Endodermal cell (in vitro differentiated cells): ENCODE measurements at regions not wholly inside any gene's neighbourhood (a gene's known extent, or its start where the extent isn't known, plus 50 kb on each side); places are given as distances from the start of the nearest gene placed in this dataset.

Source experiments
- DNase-seq: peaks from one replicate; pipeline ENCODE4 v3.0.0-alpha.2; 2017
- H3K27ac ChIP-seq: 2 replicates; pipeline ENCODE4 v1.5.1; 2013; ENCODE audit warnings: mild to moderate bottlenecking, low read depth, low read length, moderate library complexity
- H3K27me3 ChIP-seq: 2 replicates; pipeline ENCODE4 v1.6.1; 2013; ENCODE audit warnings: mild to moderate bottlenecking, low read length, moderate library complexity; ENCODE audit not compliant: insufficient read depth, control insufficient read depth, poor library complexity, severe bottlenecking
- H3K36me3 ChIP-seq: 2 replicates; pipeline ENCODE4 v1.7.0; 2013; ENCODE audit warnings: mild to moderate bottlenecking, low read length, moderate library complexity; ENCODE audit not compliant: control insufficient read depth, insufficient read depth
- H3K4me1 ChIP-seq: one replicate; pipeline ENCODE4 v1.7.0; 2013; ENCODE audit warnings: low read length; ENCODE audit not compliant: control insufficient read depth, insufficient read depth
- H3K4me3 ChIP-seq: 2 replicates; pipeline ENCODE4 v1.5.1; 2013; ENCODE audit warnings: mild to moderate bottlenecking, low read length, moderate library complexity
- H3K9ac ChIP-seq: 2 replicates; pipeline ENCODE4 v1.6.1; 2013; ENCODE audit warnings: mild to moderate bottlenecking, low read length, moderate library complexity; ENCODE audit not compliant: poor library complexity, severe bottlenecking; ENCODE audit errors: extremely low read depth
- H3K9me3 ChIP-seq: 2 replicates; pipeline ENCODE4 v1.6.1; 2013; ENCODE audit warnings: mild to moderate bottlenecking, low read length, moderate library complexity; ENCODE audit not compliant: control insufficient read depth
- H3K27ac Mint-ChIP-seq: 2 replicates; pipeline ENCODE4 v1.8.0; 2020; ENCODE audit warnings: mixed read lengths
- H3K27me3 Mint-ChIP-seq: 2 replicates; pipeline ENCODE4 v1.8.0; 2021; ENCODE audit warnings: mild to moderate bottlenecking, mixed read lengths; ENCODE audit not compliant: insufficient read depth
- H3K36me3 Mint-ChIP-seq: 2 replicates; pipeline ENCODE4 v1.8.0; 2020; ENCODE audit warnings: low read depth, mixed read lengths
- H3K4me1 Mint-ChIP-seq: 2 replicates; pipeline ENCODE4 v1.8.0; 2020; ENCODE audit warnings: mixed read lengths
- H3K4me3 Mint-ChIP-seq: 2 replicates; pipeline ENCODE4 v1.8.0; 2020; ENCODE audit warnings: mild to moderate bottlenecking, moderate library complexity, mixed read lengths
- H3K9me3 Mint-ChIP-seq: 2 replicates; pipeline ENCODE4 v1.8.0; 2020; ENCODE audit warnings: mild to moderate bottlenecking, mixed read lengths
- CTCF ChIP-seq: fragments of 200-600 bp; sonication (generic); conservative IDR thresholded peaks from 2 replicates; pipeline ENCODE4 v1.5.0; 2021; ENCODE audit warnings: antibody characterized with exemption, mild to moderate bottlenecking
- WGBS, 2 experiments: methylation state at CpG; one replicate each; pipeline versions ENCODE4 v1.1.5 to v1.1.7; 2013; ENCODE audit warnings: missing lambda C conversion rate in 2 of 2, mixed read lengths in 1 of 2; ENCODE audit not compliant: insufficient coverage in 1 of 2, insufficient read length in 1 of 2; 5-methylcytosine and 5-hydroxymethylcytosine counted together

DNA sequence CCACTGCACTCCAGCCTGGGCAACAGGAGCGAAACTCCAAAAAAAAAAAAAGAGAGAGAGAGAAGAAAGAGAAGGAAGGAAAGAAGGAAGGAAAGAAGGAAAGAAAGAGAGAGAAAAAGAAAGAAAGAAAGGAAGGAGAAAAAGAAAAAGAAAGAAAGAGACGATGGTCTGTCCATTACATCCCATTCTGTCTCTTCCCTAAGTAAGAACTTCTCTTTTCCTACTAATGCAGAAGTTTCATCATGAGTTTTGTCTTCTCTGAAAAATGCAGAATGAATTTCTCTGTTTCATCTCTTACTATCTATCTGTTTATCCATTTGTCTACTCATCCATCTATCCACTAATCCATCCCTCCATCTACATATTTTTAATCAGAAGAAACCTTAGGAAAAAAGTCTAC, 94.9 kb upstream of the MED13 start:
- Histone ChIP-seq H3K9ac (no peak overlapping the region), H3K27me3 (no peaks in the 10 kb centered on the region), H3K27ac (no peak overlapping the region), H3K4me1 (no peaks in the 10 kb centered on the region), H3K4me3 (no peak overlapping the region), H3K36me3 (no peaks in the 10 kb centered on the region), H3K9me3 (no peaks in the 10 kb centered on the region)
- H3K27me3 Mint-ChIP-seq: peaks cover 3% of the 10 kb centered on the region
- H3K4me3 Mint-ChIP-seq: no peak overlapping the region
- no peak for TF ChIP-seq CTCF
- WGBS, 2 experiments: 85 to 100% methylated on average over 1 to 2 of the region's 2 CpGs
- H3K4me1 Mint-ChIP-seq: no peaks in the 10 kb centered on the region
- no peak for DNase-seq
- H3K9me3 Mint-ChIP-seq: no peaks in the 10 kb centered on the region
- H3K27ac Mint-ChIP-seq: no peak overlapping the region
- no peaks in the 10 kb centered on the region for H3K36me3 Mint-ChIP-seq

DNA sequence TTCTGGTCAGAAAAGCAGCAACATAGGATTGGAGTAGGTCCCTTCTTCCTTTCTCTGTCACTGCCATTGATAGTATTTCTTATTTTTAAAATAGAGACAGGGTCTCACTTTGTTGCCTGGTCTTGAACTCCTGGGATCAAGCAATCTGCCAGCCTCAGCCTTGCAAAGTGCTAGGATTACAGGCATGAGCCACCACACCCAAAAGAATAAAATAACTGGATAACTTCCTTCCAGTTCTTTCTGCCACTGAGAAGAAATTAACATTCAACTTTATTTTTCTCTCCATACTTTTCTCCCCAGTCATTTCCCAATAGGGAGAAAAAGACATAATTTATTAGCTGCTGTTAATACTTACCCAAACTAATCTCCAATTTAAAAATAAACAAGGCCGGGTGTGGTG, 91.9 kb upstream of the MED13 start:
- WGBS, 2 experiments: 89 to 100% methylated on average over 1 of the region's 1 CpG
- H3K4me1 ChIP-seq: no peaks in the 10 kb centered on the region
- H3K27me3 Mint-ChIP-seq: peaks cover 1% of the 10 kb centered on the region

DNA sequence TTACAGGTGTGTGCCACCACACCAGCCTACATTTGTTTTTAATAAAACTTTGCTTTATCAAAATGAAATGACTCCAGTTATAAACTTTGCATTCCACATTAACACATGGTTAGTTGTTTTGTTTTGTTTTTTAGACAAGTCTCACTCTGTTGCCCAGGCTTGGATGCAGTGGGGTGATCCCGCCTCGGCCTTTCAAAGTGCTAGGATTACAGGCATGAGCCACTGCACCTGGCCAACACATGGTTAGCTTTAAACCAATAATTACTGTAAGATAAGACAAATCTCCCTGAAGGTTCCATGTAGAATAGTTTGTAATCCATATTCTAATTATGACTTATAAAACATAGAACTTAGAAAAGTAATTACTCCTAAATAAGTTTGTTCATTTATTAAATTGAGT, 89.8 kb upstream of the MED13 start:
- DNase-seq: no peak
- Histone ChIP-seq H3K4me1 (no peaks in the 10 kb centered on the region), H3K9me3 (no peaks in the 10 kb centered on the region), H3K36me3 (no peaks in the 10 kb centered on the region), H3K4me3 (no peak overlapping the region), H3K27ac (no peak overlapping the region), H3K27me3 (no peaks in the 10 kb centered on the region), H3K9ac (no peak overlapping the region)
- Mint-ChIP-seq H3K36me3 (no peaks in the 10 kb centered on the region), H3K9me3 (no peaks in the 10 kb centered on the region), H3K27me3 (peaks cover 1% of the 10 kb centered on the region), H3K4me3 (no peak overlapping the region), H3K27ac (no peak overlapping the region), H3K4me1 (no peaks in the 10 kb centered on the region)
- no peak for TF ChIP-seq CTCF
- 100% methylated on average over 2 of the region's 2 CpGs for WGBS, 2 experiments

More for the DNA sequence above, 91.9 kb upstream of the MED13 start:
- no peaks in the 10 kb centered on the region for H3K9me3 Mint-ChIP-seq
- no peaks in the 10 kb centered on the region for H3K4me1 Mint-ChIP-seq
- Histone ChIP-seq H3K27me3 (no peaks in the 10 kb centered on the region), H3K9ac (no peak overlapping the region), H3K9me3 (no peaks in the 10 kb centered on the region), H3K27ac (no peak overlapping the region), H3K4me3 (no peak overlapping the region), H3K36me3 (no peaks in the 10 kb centered on the region)
- no peaks in the 10 kb centered on the region for H3K36me3 Mint-ChIP-seq
- H3K27ac Mint-ChIP-seq: no peak overlapping the region
- no peak overlapping the region for H3K4me3 Mint-ChIP-seq
- no peak for TF ChIP-seq CTCF
- DNase-seq: no peak
